Progenitor cell of endocrine pancreas (in vitro differentiated cells): ENCODE measurements at regions not wholly inside any gene's neighbourhood (a gene's known extent, or its start where the extent isn't known, plus 50 kb on each side); places are given as distances from the start of the nearest gene placed in this dataset.

Source experiments
- DNase-seq: peaks from one replicate; pipeline ENCODE4 v3.0.0; 2021; ENCODE audit warnings: low spot score; ENCODE audit not compliant: unreplicated experiment
- H3K27ac Mint-ChIP-seq: 2 replicates; pipeline ENCODE4 v1.8.0; 2021; ENCODE audit warnings: mild to moderate bottlenecking, moderate library complexity, mixed read lengths
- H3K27me3 Mint-ChIP-seq: 2 replicates; pipeline ENCODE4 v1.8.0; 2021; ENCODE audit warnings: mixed read lengths
- H3K36me3 Mint-ChIP-seq: 2 replicates; pipeline ENCODE4 v1.8.0; 2022; ENCODE audit warnings: mixed read lengths; ENCODE audit not compliant: insufficient read depth
- H3K4me1 Mint-ChIP-seq: 2 replicates; pipeline ENCODE4 v1.8.0; 2021; ENCODE audit warnings: low read depth, mixed read lengths
- H3K4me3 Mint-ChIP-seq: 2 replicates; pipeline ENCODE4 v1.8.0; 2021; ENCODE audit warnings: low read depth, mild to moderate bottlenecking, moderate library complexity, mixed read lengths
- H3K9me3 Mint-ChIP-seq: 2 replicates; pipeline ENCODE4 v1.8.0; 2021; ENCODE audit warnings: low read depth, mixed read lengths
- TF ChIP-seq, protein P1 (sequence below): fragments of 200-600 bp; sonication (generic); IDR thresholded peaks from one replicate; pipeline ENCODE4 v1.5.0; 2021; ENCODE audit warnings: antibody characterized with exemption, mild to moderate bottlenecking; ENCODE audit not compliant: unreplicated experiment

DNA sequence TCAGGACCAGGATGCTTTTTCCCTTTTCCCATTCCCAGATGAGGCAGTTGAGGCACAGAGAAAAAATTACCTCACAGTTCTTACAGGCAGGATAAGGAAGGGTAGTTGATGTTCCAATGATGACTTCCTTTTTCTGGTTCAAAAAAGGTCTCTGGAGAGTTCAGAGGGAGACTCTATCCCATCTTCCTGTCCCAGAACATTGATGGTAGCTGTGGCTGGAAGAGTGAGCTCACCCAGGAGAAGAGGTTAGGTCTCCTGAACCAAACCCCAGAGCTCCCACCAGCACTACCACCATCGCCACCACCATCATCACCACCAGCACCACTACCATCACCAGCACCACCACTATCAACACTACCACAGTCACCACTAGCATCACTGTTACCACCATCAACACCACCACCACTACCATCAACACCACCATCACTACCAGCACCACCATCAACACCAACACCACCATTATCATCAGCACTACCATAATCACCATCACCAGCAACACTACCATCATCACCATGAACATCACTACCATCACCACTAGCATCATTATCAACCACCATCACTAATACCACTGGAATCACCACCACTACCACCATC, 105.5 kb upstream of the RUNX3 start:
- Mint-ChIP-seq H3K4me3 (no peak overlapping the region), H3K9me3 (no peaks in the 10 kb centered on the region), H3K36me3 (no peaks in the 10 kb centered on the region), H3K4me1 (no peaks in the 10 kb centered on the region), H3K27ac (no peak overlapping the region), H3K27me3 (peaks cover under 1% of the 10 kb centered on the region)
- TF ChIP-seq, protein P1, sequence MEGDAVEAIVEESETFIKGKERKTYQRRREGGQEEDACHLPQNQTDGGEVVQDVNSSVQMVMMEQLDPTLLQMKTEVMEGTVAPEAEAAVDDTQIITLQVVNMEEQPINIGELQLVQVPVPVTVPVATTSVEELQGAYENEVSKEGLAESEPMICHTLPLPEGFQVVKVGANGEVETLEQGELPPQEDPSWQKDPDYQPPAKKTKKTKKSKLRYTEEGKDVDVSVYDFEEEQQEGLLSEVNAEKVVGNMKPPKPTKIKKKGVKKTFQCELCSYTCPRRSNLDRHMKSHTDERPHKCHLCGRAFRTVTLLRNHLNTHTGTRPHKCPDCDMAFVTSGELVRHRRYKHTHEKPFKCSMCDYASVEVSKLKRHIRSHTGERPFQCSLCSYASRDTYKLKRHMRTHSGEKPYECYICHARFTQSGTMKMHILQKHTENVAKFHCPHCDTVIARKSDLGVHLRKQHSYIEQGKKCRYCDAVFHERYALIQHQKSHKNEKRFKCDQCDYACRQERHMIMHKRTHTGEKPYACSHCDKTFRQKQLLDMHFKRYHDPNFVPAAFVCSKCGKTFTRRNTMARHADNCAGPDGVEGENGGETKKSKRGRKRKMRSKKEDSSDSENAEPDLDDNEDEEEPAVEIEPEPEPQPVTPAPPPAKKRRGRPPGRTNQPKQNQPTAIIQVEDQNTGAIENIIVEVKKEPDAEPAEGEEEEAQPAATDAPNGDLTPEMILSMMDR = no peak
- DNase-seq = no peak

DNA sequence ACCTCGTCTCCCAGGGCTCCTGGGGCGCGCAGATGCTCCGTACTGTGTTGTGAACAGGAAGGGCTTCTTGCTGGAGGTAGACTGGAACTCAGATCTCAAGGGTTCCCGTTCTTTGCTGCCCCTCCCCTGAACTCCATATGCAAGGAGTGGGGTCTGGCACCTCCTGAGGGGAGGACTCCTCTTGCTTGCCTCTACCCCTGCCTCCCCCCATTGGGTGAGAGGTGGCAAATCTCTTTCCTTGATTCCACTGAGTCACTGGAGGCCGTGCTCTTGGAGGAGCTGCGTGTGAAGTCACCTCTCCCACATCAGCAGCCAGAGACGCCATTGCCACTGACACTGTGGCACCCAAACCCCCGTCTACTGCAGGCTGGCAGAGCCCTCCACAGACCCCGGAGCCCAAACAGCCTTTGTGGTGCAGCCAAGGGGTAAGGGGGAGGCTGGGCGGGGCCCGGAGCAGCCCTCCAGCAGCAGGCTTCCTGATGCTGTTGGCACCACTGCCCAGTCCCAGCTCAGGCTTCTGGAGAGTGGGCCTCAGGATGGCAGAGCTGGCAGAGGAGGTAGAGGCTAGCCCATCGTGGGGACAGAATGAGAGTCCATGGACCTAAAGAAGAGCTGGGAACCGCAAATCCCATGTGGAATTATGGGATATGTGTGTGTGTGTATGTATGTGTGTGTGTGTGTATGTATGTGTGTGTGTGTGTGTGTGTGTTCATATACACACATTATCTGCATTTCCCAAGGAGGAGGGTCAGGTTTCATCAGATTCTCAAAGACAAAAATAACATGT, 104.9 kb upstream of the RUNX3 start:
- TF ChIP-seq, protein P1 = no peak
- DNase-seq = no peak
- H3K4me1 Mint-ChIP-seq = no peaks in the 10 kb centered on the region
- no peak overlapping the region for H3K27ac Mint-ChIP-seq
- no peaks in the 10 kb centered on the region for H3K9me3 Mint-ChIP-seq
- no peaks in the 10 kb centered on the region for H3K36me3 Mint-ChIP-seq
- H3K4me3 Mint-ChIP-seq = no peak overlapping the region
- H3K27me3 Mint-ChIP-seq = no peaks in the 10 kb centered on the region

DNA sequence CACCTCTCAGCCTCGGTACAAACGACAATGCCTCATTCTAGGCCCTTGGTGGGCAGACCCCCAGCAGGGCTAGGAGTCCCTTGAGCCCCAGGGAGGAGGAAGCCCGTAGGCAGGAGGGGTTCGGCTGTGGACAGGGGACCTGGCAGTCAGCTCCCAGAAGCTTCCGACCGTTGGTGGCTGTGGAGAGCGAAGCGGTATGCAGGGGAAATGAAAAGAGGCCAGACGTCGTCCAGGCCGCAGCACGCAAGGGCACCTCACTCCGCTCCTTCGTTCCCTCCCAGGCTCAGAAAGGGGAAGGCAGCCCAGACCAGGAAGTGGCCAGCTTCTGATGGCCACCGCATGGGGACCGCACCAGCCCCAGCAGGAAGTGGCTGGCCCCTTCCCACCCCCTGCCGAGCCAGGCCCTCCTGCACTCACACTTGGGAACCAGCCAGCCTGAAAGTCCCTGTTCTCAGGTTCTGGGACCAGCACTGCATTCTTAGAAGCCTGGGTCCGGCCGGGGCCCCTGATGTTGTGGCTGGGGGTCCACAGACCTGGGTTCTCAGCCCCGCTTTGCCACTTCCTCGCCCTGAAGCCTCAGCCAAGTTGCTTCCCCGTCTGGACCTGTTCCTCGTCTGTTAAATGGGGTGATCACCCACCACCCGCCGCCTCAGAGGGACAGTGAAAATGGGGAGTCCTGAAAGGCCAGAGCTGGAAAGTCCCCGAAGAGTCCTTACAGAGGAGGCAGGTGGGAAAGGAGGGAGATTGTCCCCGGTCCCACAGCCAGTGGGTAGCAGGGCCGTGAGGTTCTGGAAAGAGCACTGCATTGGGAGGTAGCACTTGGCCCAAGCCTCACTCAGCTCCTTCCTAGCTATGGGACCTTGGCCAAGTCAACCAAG, 104.0 kb upstream of the RUNX3 start:
- no peaks in the 10 kb centered on the region for H3K4me1 Mint-ChIP-seq
- no peaks in the 10 kb centered on the region for H3K36me3 Mint-ChIP-seq
- H3K27me3 Mint-ChIP-seq = peaks cover 7% of the 10 kb centered on the region
- DNase-seq = no peak
- no peaks in the 10 kb centered on the region for H3K9me3 Mint-ChIP-seq
- no peak overlapping the region for H3K4me3 Mint-ChIP-seq
- TF ChIP-seq, protein P1 = no peak
- no peak overlapping the region for H3K27ac Mint-ChIP-seq

DNA sequence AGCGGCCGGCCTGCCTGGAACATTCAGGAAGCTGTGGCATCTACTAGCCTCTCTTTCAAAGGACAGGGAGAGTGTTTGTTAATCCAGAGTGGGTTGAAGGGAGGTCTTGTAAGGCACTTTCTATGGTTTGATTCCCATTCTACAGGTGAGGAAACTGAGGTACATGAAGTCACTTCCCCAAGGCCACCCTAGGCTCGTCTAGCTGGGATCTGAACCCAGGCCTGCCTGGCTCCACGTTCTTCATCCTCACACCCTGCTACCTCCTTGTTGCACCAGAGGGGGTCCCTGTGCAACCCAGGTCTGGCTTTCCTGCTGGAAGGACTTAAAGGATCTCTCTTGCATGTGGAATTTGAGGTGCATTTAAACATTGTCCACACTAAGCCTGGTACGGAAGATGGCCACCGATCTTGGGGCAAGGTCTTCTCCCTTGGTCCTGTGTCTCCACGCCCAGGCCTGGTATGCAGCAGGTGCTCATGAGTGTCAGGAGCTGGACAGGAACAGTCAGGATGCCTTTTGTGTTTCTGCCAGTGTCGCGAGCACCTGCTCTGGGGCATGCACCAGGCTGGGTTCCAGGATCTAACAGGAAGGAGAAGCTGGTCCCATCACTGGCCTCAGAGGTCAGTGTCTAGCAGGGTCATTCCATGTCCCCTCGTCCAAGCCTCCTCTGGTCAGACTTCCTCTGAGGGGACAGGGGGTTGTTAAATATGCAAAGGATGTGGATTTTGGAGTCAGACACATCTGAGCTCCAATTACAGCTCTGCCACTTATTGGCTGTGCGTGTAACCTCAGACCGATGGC, 103.2 kb upstream of the RUNX3 start:
- no peak for DNase-seq
- peaks cover 12% of the 10 kb centered on the region for H3K27me3 Mint-ChIP-seq
- no peak overlapping the region for H3K4me3 Mint-ChIP-seq
- TF ChIP-seq, protein P1 = no peak
- no peaks in the 10 kb centered on the region for H3K4me1 Mint-ChIP-seq
- no peaks in the 10 kb centered on the region for H3K9me3 Mint-ChIP-seq
- H3K27ac Mint-ChIP-seq = no peak overlapping the region
- no peaks in the 10 kb centered on the region for H3K36me3 Mint-ChIP-seq
